Caco-2 (cell line): ENCODE measurements at regions not wholly inside any gene's neighbourhood (a gene's known extent, or its start where the extent isn't known, plus 50 kb on each side); places are given as distances from the start of the nearest gene placed in this dataset.

Experiments used
- BruUV-seq: library from RNA; stranded (reverse); fragments of 400-500 nt; replicated peaks from 2 replicates; lab custom pipeline; 2021; lab: Mats Ljungman, UMichigan
- CTCF ChIA-PET: fragments of 300-600 bp; sonication (Branson Sonifier 250); formaldehyde crosslinking; loops from one replicate; lab custom pipeline; 2022; ENCODE audit warnings: antibody characterized with exemption; lab: Charles Lee
- POLR2A ChIA-PET: fragments of 300-600 bp; sonication (Branson Sonifier 250); formaldehyde crosslinking; loops from one replicate; lab custom pipeline; 2022; ENCODE audit warnings: antibody characterized with exemption; lab: Charles Lee
- DNase-seq, 2 experiments: peaks; one replicate each; pipeline versions ENCODE4 v3.0.0 to v3.0.0-alpha.2; 2020 to 2022
- H3K27me3 ChIP-seq: replicated peaks from 2 replicates; pipeline ENCODE4 v1.6.0; 2011; ENCODE audit warnings: low read length; ENCODE audit not compliant: control insufficient read depth, insufficient read depth
- H3K36me3 ChIP-seq: 2 replicates; pipeline ENCODE4 v1.5.1; 2011; ENCODE audit warnings: low read length; ENCODE audit not compliant: control insufficient read depth, insufficient read depth
- H3K4me1 ChIP-seq: fragments of 250-450 bp; sonication (Bioruptor Pico); 2 replicates; pipeline ENCODE4 v1.5.1; 2020; ENCODE audit warnings: mild to moderate bottlenecking
- H3K4me3 ChIP-seq: 2 replicates; pipeline ENCODE4 v1.5.1; 2011; ENCODE audit warnings: low read depth, mild to moderate bottlenecking, control low read depth, low read length
- H3K9me3 ChIP-seq: fragments of 250-450 bp; sonication (Bioruptor Pico); 2 replicates; pipeline ENCODE4 v1.5.1; 2020; ENCODE audit warnings: mild to moderate bottlenecking, moderate library complexity
- H3K27ac Mint-ChIP-seq: one replicate; pipeline ENCODE4 v1.8.0; 2022; ENCODE audit warnings: mixed read lengths; ENCODE audit not compliant: unreplicated experiment
- H3K27me3 Mint-ChIP-seq: one replicate; pipeline ENCODE4 v1.8.0; 2022; ENCODE audit warnings: mixed read lengths; ENCODE audit not compliant: insufficient read depth, unreplicated experiment
- H3K36me3 Mint-ChIP-seq: one replicate; pipeline ENCODE4 v1.8.0; 2022; ENCODE audit warnings: mild to moderate bottlenecking, mixed read lengths; ENCODE audit not compliant: insufficient read depth, unreplicated experiment
- H3K4me1 Mint-ChIP-seq: one replicate; pipeline ENCODE4 v1.8.0; 2022; ENCODE audit warnings: low read depth, mixed read lengths; ENCODE audit not compliant: unreplicated experiment
- H3K4me3 Mint-ChIP-seq: one replicate; pipeline ENCODE4 v1.8.0; 2022; ENCODE audit warnings: mild to moderate bottlenecking, moderate library complexity, mixed read lengths; ENCODE audit not compliant: unreplicated experiment
- H3K9me3 Mint-ChIP-seq: one replicate; pipeline ENCODE4 v1.8.0; 2022; ENCODE audit warnings: mixed read lengths; ENCODE audit not compliant: unreplicated experiment
- CTCF ChIP-seq, 2 experiments: fragments of 200-600 bp in 1 of 2; IDR thresholded peaks; 1 replicate in 1 of 2; 2 replicates in 1 of 2; pipeline versions ENCODE4 v1.5.1 to v1.8.0; 2011 to 2022; ENCODE audit warnings: antibody characterized with exemption in 1 of 2, control low read depth in 1 of 2, inconsistent platforms in 1 of 2, low read depth in 1 of 2, low read length in 1 of 2, mild to moderate bottlenecking in 1 of 2, moderate library complexity in 1 of 2; ENCODE audit not compliant: insufficient read depth in 1 of 2, severe bottlenecking in 1 of 2, unreplicated experiment in 1 of 2
- intact Hi-C: fragments of 100-400 bp; cut with micrococcal nuclease; formaldehyde crosslinking; loops from one replicate; pipeline ENCODE4 v1.10.0; 2022; ENCODE audit not compliant: unreplicated experiment

DNA sequence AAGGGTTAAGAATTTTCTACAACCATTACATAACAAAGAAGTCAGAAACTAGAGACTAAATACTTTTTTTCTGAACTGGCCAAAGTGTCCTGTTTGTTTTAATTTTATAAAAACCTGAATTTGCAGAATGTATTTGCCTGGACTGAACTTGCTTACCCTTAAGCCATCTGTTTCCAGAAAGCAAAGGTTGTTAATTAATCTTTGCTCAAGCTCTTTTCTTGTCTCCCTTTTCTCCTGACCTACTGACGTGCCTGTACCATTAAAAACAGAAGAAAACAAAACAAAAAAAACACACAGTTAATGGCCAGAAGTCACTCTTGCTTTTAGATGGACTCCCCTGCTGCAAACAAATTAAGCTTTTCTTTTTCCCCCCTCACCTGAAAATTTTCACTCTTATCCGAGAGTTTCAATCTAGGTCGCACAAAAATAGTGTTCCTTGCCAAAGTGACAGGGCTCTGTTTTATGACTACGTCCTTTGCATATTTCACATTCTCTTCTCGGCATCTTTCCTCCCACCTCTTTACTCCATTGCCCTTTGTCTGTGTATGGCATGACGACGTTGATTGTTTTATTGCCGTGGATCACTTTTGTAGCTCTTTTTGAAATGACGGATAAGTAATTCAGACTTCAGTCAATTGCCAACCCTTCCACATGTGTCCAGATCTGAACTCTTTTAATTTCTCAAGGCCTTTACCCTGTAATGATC is 333.8 kb upstream of the GRIN3A start:
- CTCF ChIA-PET: no interaction called here
- no peaks in the 10 kb centered on the region for H3K27me3 Mint-ChIP-seq
- DNase-seq: peak; percentile 14 to 47
- Histone ChIP-seq H3K36me3 (no peaks in the 10 kb centered on the region), H3K4me1 (no peaks in the 10 kb centered on the region; the same call in 1 of the 2 replicates), H3K9me3 (no peaks in the 10 kb centered on the region), H3K4me3 (no peak overlapping the region), H3K27me3 (no peaks in the 10 kb centered on the region)
- peaks cover 8% of the 10 kb centered on the region for H3K4me1 Mint-ChIP-seq
- intact Hi-C loops: no loop called here
- POLR2A ChIA-PET: no interaction called here
- peak overlapping the region; percentile 52 for H3K4me3 Mint-ChIP-seq
- peak overlapping the region; percentile 9 for H3K27ac Mint-ChIP-seq
- no peak for TF ChIP-seq CTCF (IDR thresholded peaks at IDR 0.05; ENCODE audit: insufficient read depth in 1 of 2, low read depth in 1 of 2, low read length in 1 of 2, severe bottlenecking in 1 of 2, unreplicated experiment in 1 of 2)
- BruUV-seq: no TSS peak
- H3K9me3 Mint-ChIP-seq: no peaks in the 10 kb centered on the region
- H3K36me3 Mint-ChIP-seq: no peaks in the 10 kb centered on the region

DNA sequence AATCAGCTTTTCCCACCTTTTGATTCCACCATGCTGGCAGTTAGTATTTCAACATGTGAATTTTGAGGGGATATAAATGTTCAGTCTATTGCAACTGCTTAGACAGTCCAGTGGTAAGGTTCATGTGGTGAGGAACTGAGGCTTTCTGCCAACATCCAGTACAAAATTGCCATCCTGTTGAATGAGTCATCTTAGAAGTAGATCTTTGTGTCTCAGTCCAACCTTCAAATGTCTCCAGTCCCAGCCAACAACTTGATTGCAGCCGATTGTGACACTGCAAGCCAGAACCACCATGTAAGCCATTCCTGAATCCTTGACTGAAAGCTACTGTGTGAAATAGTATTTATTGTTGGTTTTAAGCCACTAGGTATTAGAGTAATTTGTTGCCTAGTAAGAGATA is 331.5 kb upstream of the GRIN3A start:
- H3K36me3 ChIP-seq: no peaks in the 10 kb centered on the region
- Mint-ChIP-seq H3K9me3 (peaks cover 11% of the 10 kb centered on the region), H3K4me3 (no peak overlapping the region), H3K36me3 (no peaks in the 10 kb centered on the region), H3K27ac (no peak overlapping the region), H3K27me3 (no peaks in the 10 kb centered on the region), H3K4me1 (peaks cover 8% of the 10 kb centered on the region)
- H3K9me3 ChIP-seq: no peaks in the 10 kb centered on the region
- CTCF ChIA-PET: no interaction called here
- no peaks in the 10 kb centered on the region for H3K27me3 ChIP-seq
- intact Hi-C loops: no loop called here
- H3K4me1 ChIP-seq: no peaks in the 10 kb centered on the region; the same call in 1 of the 2 replicates
- POLR2A ChIA-PET: no interaction called here
- DNase-seq: no peak
- no peak for TF ChIP-seq CTCF (IDR thresholded peaks at IDR 0.05; ENCODE audit: insufficient read depth in 1 of 2, low read depth in 1 of 2, low read length in 1 of 2, severe bottlenecking in 1 of 2, unreplicated experiment in 1 of 2)
- BruUV-seq: no TSS peak
- H3K4me3 ChIP-seq: no peak overlapping the region

DNA sequence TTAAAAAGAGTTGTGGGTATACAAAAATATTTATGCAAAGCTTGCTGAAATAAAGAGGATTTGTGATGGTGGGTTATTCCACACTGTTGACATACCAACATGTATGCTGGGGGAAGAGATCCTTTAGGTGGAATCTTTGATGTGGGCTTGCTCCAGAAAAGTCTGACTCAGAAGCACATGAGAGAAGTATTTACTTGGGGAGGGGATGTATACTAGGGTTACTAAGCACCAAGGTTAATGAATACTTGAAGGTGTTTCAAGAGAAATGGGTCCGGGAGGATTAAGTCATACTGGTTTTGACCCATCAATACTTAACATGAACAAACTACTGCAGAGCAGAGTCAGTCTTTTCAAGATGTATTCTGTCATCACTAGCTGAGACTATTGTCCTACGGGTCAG is 316.4 kb upstream of the GRIN3A start:
- Histone ChIP-seq H3K27me3 (no peaks in the 10 kb centered on the region), H3K36me3 (no peaks in the 10 kb centered on the region), H3K9me3 (no peaks in the 10 kb centered on the region), H3K4me1 (no peaks in the 10 kb centered on the region; the same call in 1 of the 2 replicates), H3K4me3 (no peak overlapping the region)
- BruUV-seq: no TSS peak
- H3K36me3 Mint-ChIP-seq: no peaks in the 10 kb centered on the region
- CTCF ChIA-PET: no interaction called here
- H3K27ac Mint-ChIP-seq: no peak overlapping the region
- intact Hi-C loops: no loop called here
- no peaks in the 10 kb centered on the region for H3K9me3 Mint-ChIP-seq
- no peak for DNase-seq
- H3K4me3 Mint-ChIP-seq: no peak overlapping the region
- no peaks in the 10 kb centered on the region for H3K4me1 Mint-ChIP-seq
- TF ChIP-seq CTCF (IDR thresholded peaks at IDR 0.05; ENCODE audit: insufficient read depth in 1 of 2, low read depth in 1 of 2, low read length in 1 of 2, severe bottlenecking in 1 of 2, unreplicated experiment in 1 of 2): no peak
- no peaks in the 10 kb centered on the region for H3K27me3 Mint-ChIP-seq
- POLR2A ChIA-PET: no interaction called here
